ENCODE measurements at regions not wholly inside any gene's neighbourhood (a gene's known extent, or its start where the extent isn't known, plus 50 kb on each side); places are given as distances from the start of the nearest gene placed in this dataset.
"Not testable (repeated sequence)": the region's sequence is repeated elsewhere in the genome, so short reads cannot be mapped to it uniquely, and the experiment has no call there.

- no peak overlapping the region for H3K27ac ChIP-seq (ENCODE audit: low read depth, low read length)
- no peaks in the 10 kb centered on the region for H3K36me3 ChIP-seq (ENCODE audit: insufficient read depth, low read length)
- no peaks in the 10 kb centered on the region for H3K4me1 ChIP-seq (ENCODE audit: insufficient read depth, low read length)
- WGBS: 83% methylated on average over 6 of the region's 6 CpGs
- H3K4me3 ChIP-seq (ENCODE audit: low read length): no peak overlapping the region
- H3K27me3 ChIP-seq (ENCODE audit: insufficient read depth, low read length): no peaks in the 10 kb centered on the region
- H3K9ac ChIP-seq (ENCODE audit: low read depth, low read length): no peak overlapping the region
- H3K9me3 ChIP-seq (ENCODE audit: insufficient read depth, low read depth, low read length): no peaks in the 10 kb centered on the region
Measured at GRCh38 chr3:10722911-10723310, 93.1 kb upstream of the SLC6A11 start.

GRCh38 chr3:10723991-10724390 is 92.0 kb upstream of the SLC6A11 start:
- 86% methylated on average over 6 of the region's 6 CpGs for WGBS

GRCh38 chr3:10725067-10725466 is 91.0 kb upstream of the SLC6A11 start:
- WGBS: 91% methylated on average over 1 of the region's 1 CpG
- no peaks in the 10 kb centered on the region for H3K9me3 ChIP-seq (ENCODE audit: insufficient read depth, low read depth, low read length)
- no peaks in the 10 kb centered on the region for H3K36me3 ChIP-seq (ENCODE audit: insufficient read depth, low read length)
- H3K27ac ChIP-seq (ENCODE audit: low read depth, low read length): no peak overlapping the region
- no peak overlapping the region for H3K4me3 ChIP-seq (ENCODE audit: low read length)
- H3K4me1 ChIP-seq (ENCODE audit: insufficient read depth, low read length): no peaks in the 10 kb centered on the region; the same call in 1 of the 2 replicates
- no peak overlapping the region for H3K9ac ChIP-seq (ENCODE audit: low read depth, low read length)
- no peaks in the 10 kb centered on the region for H3K27me3 ChIP-seq (ENCODE audit: insufficient read depth, low read length)

More at GRCh38 chr3:10723991-10724390, 92.0 kb upstream of the SLC6A11 start:
- Histone ChIP-seq H3K4me1 (ENCODE audit: insufficient read depth, low read length) (no peaks in the 10 kb centered on the region), H3K36me3 (ENCODE audit: insufficient read depth, low read length) (no peaks in the 10 kb centered on the region), H3K9ac (ENCODE audit: low read depth, low read length) (no peak overlapping the region), H3K9me3 (ENCODE audit: insufficient read depth, low read depth, low read length) (no peaks in the 10 kb centered on the region), H3K27ac (ENCODE audit: low read depth, low read length) (no peak overlapping the region), H3K4me3 (ENCODE audit: low read length) (no peak overlapping the region), H3K27me3 (ENCODE audit: insufficient read depth, low read length) (no peaks in the 10 kb centered on the region)

- 93% methylated on average over 5 of the region's 5 CpGs for WGBS
- Histone ChIP-seq H3K9ac (ENCODE audit: low read depth, low read length) (no peak overlapping the region), H3K4me1 (ENCODE audit: insufficient read depth, low read length) (no peaks in the 10 kb centered on the region; the same call in 1 of the 2 replicates), H3K9me3 (ENCODE audit: insufficient read depth, low read depth, low read length) (no peaks in the 10 kb centered on the region), H3K27ac (ENCODE audit: low read depth, low read length) (no peak overlapping the region), H3K36me3 (ENCODE audit: insufficient read depth, low read length) (no peaks in the 10 kb centered on the region), H3K4me3 (ENCODE audit: low read length) (no peak overlapping the region), H3K27me3 (ENCODE audit: insufficient read depth, low read length) (no peaks in the 10 kb centered on the region)
Measured at GRCh38 chr3:10725846-10726245, 90.2 kb upstream of the SLC6A11 start.

GRCh38 chr3:10726787-10727186 is 89.2 kb upstream of the SLC6A11 start:
- no peaks in the 10 kb centered on the region for H3K27me3 ChIP-seq (ENCODE audit: insufficient read depth, low read length)
- 100% methylated on average over 1 of the region's 1 CpG for WGBS
- H3K4me1 ChIP-seq (ENCODE audit: insufficient read depth, low read length): no peaks in the 10 kb centered on the region; the same call in 1 of the 2 replicates
- no peak overlapping the region for H3K9ac ChIP-seq (ENCODE audit: low read depth, low read length)
- no peaks in the 10 kb centered on the region; the same call in 1 of the 2 replicates for H3K9me3 ChIP-seq (ENCODE audit: insufficient read depth, low read depth, low read length)
- no peak overlapping the region for H3K27ac ChIP-seq (ENCODE audit: low read depth, low read length)
- H3K4me3 ChIP-seq (ENCODE audit: low read length): no peak overlapping the region
- no peaks in the 10 kb centered on the region for H3K36me3 ChIP-seq (ENCODE audit: insufficient read depth, low read length)

- Histone ChIP-seq H3K27ac (ENCODE audit: low read depth, low read length) (no peak overlapping the region), H3K9me3 (ENCODE audit: insufficient read depth, low read depth, low read length) (peaks cover 24% of the 10 kb centered on the region), H3K4me1 (ENCODE audit: insufficient read depth, low read length) (no peaks in the 10 kb centered on the region; the same call in 1 of the 2 replicates), H3K36me3 (ENCODE audit: insufficient read depth, low read length) (no peaks in the 10 kb centered on the region), H3K4me3 (ENCODE audit: low read length) (no peak overlapping the region), H3K9ac (ENCODE audit: low read depth, low read length) (no peak overlapping the region), H3K27me3 (ENCODE audit: insufficient read depth, low read length) (no peaks in the 10 kb centered on the region)
- WGBS: 78% methylated on average over 2 of the region's 2 CpGs
Measured at GRCh38 chr3:10729439-10729838, 86.6 kb upstream of the SLC6A11 start.

- Histone ChIP-seq H3K4me1 (ENCODE audit: insufficient read depth, low read length) (no peaks in the 10 kb centered on the region; the same call in 1 of the 2 replicates), H3K27me3 (ENCODE audit: insufficient read depth, low read length) (no peaks in the 10 kb centered on the region), H3K4me3 (ENCODE audit: low read length) (no peak overlapping the region), H3K27ac (ENCODE audit: low read depth, low read length) (no peak overlapping the region), H3K36me3 (ENCODE audit: insufficient read depth, low read length) (no peaks in the 10 kb centered on the region), H3K9ac (ENCODE audit: low read depth, low read length) (no peak overlapping the region), H3K9me3 (ENCODE audit: insufficient read depth, low read depth, low read length) (peaks cover 24% of the 10 kb centered on the region)
Measured at GRCh38 chr3:10732292-10732691, 83.7 kb upstream of the SLC6A11 start.

GRCh38 chr3:10733297-10733696 is 82.7 kb upstream of the SLC6A11 start:
- H3K27ac ChIP-seq (ENCODE audit: low read depth, low read length): no peak overlapping the region
- H3K9ac ChIP-seq (ENCODE audit: low read depth, low read length): no peak overlapping the region
- no peaks in the 10 kb centered on the region; the same call in 1 of the 2 replicates for H3K4me1 ChIP-seq (ENCODE audit: insufficient read depth, low read length)
- H3K9me3 ChIP-seq (ENCODE audit: insufficient read depth, low read depth, low read length): peaks cover 24% of the 10 kb centered on the region
- peaks cover 6% of the 10 kb centered on the region for H3K27me3 ChIP-seq (ENCODE audit: insufficient read depth, low read length)
- no peaks in the 10 kb centered on the region for H3K36me3 ChIP-seq (ENCODE audit: insufficient read depth, low read length)
- no peak overlapping the region for H3K4me3 ChIP-seq (ENCODE audit: low read length)

GRCh38 chr3:10736444-10736843 is 79.6 kb upstream of the SLC6A11 start:
- H3K27ac ChIP-seq (ENCODE audit: low read depth, low read length); H3K4me1 ChIP-seq (ENCODE audit: insufficient read depth, low read length); H3K4me3 ChIP-seq (ENCODE audit: low read length); H3K9ac ChIP-seq (ENCODE audit: low read depth, low read length); H3K36me3 ChIP-seq (ENCODE audit: insufficient read depth, low read length): not testable (repeated sequence)
- H3K27me3 ChIP-seq (ENCODE audit: insufficient read depth, low read length): peaks cover 14% of the 10 kb centered on the region
- peaks cover 24% of the 10 kb centered on the region for H3K9me3 ChIP-seq (ENCODE audit: insufficient read depth, low read depth, low read length)
- 83% methylated on average over 1 of the region's 3 CpGs for WGBS

- H3K9ac ChIP-seq (ENCODE audit: low read depth, low read length): no peak overlapping the region
- H3K36me3 ChIP-seq (ENCODE audit: insufficient read depth, low read length): no peaks in the 10 kb centered on the region
- WGBS: 94% methylated on average over 7 of the region's 7 CpGs
- H3K9me3 ChIP-seq (ENCODE audit: insufficient read depth, low read depth, low read length): peaks cover 16% of the 10 kb centered on the region
- peaks cover 14% of the 10 kb centered on the region for H3K27me3 ChIP-seq (ENCODE audit: insufficient read depth, low read length)
- no peak overlapping the region for H3K27ac ChIP-seq (ENCODE audit: low read depth, low read length)
- H3K4me1 ChIP-seq (ENCODE audit: insufficient read depth, low read length): no peaks in the 10 kb centered on the region
- H3K4me3 ChIP-seq (ENCODE audit: low read length): no peak overlapping the region
Measured at GRCh38 chr3:10737785-10738184, 78.2 kb upstream of the SLC6A11 start.

- H3K27ac ChIP-seq (ENCODE audit: low read depth, low read length): no peak overlapping the region
Measured at GRCh38 chr3:10738688-10739372, 77.2 kb upstream of the SLC6A11 start.

GRCh38 chr3:10740954-10741353 is 75.1 kb upstream of the SLC6A11 start:
- Histone ChIP-seq H3K9ac (ENCODE audit: low read depth, low read length) (no peak overlapping the region), H3K36me3 (ENCODE audit: insufficient read depth, low read length) (no peaks in the 10 kb centered on the region), H3K27ac (ENCODE audit: low read depth, low read length) (no peak overlapping the region), H3K4me1 (ENCODE audit: insufficient read depth, low read length) (no peaks in the 10 kb centered on the region), H3K4me3 (ENCODE audit: low read length) (no peak overlapping the region), H3K9me3 (ENCODE audit: insufficient read depth, low read depth, low read length) (no peaks in the 10 kb centered on the region), H3K27me3 (ENCODE audit: insufficient read depth, low read length) (peaks cover 14% of the 10 kb centered on the region)
- WGBS: 77% methylated on average over 4 of the region's 4 CpGs

More at GRCh38 chr3:10738688-10739372, 77.2 kb upstream of the SLC6A11 start:
- H3K9me3 ChIP-seq (ENCODE audit: insufficient read depth, low read depth, low read length): peaks cover 6% of the 10 kb centered on the region
- H3K27me3 ChIP-seq (ENCODE audit: insufficient read depth, low read length): peaks cover 14% of the 10 kb centered on the region
- H3K4me1 ChIP-seq (ENCODE audit: insufficient read depth, low read length): no peaks in the 10 kb centered on the region
- H3K36me3 ChIP-seq (ENCODE audit: insufficient read depth, low read length): no peaks in the 10 kb centered on the region
- H3K9ac ChIP-seq (ENCODE audit: low read depth, low read length): peak overlapping the region; percentile 38
- peak overlapping the region; percentile 57 for H3K4me3 ChIP-seq (ENCODE audit: low read length)
- WGBS: 11% methylated on average over 30 of the region's 30 CpGs

Measured in HUES64 (cell line).